ENCODE measurements at regions not wholly inside any gene's neighbourhood (a gene's known extent, or its start where the extent isn't known, plus 50 kb on each side); places are given as distances from the start of the nearest gene placed in this dataset.

DNA sequence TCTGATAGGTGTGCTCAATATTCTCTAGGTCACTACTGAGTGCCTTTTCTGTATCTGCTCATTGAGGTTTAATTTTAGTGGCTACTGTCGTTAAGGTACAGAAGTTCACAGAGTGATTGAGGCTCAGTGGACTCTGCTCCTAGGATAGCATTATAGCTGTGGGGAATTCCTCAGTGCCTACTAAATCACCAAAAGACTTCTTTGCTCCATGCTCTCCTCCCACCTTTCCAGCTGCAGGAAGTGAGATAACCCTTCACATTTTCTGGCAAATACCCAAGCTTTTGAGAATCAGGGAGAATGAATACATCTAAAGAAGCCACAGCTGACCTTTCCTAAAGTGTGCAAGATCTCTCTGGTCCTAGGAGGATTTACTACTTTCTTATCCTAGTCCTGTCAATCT, 95.2 kb upstream of the FSIP2 start:
- TF ChIP-seq, protein P1, sequence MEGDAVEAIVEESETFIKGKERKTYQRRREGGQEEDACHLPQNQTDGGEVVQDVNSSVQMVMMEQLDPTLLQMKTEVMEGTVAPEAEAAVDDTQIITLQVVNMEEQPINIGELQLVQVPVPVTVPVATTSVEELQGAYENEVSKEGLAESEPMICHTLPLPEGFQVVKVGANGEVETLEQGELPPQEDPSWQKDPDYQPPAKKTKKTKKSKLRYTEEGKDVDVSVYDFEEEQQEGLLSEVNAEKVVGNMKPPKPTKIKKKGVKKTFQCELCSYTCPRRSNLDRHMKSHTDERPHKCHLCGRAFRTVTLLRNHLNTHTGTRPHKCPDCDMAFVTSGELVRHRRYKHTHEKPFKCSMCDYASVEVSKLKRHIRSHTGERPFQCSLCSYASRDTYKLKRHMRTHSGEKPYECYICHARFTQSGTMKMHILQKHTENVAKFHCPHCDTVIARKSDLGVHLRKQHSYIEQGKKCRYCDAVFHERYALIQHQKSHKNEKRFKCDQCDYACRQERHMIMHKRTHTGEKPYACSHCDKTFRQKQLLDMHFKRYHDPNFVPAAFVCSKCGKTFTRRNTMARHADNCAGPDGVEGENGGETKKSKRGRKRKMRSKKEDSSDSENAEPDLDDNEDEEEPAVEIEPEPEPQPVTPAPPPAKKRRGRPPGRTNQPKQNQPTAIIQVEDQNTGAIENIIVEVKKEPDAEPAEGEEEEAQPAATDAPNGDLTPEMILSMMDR (IDR thresholded peaks at IDR 0.05 in 2 of 3, conservative IDR thresholded peaks at IDR 0.05 in 1 of 3; ENCODE audit: borderline replicate concordance in 1 of 3, insufficient read depth in 1 of 3, low read depth in 2 of 3, low read length in 2 of 3): no peak
- no peak for TF ChIP-seq SRF (IDR thresholded peaks at IDR 0.05; ENCODE audit: low read depth)

All from HCT116 (cell line).